H9 (cell line): ENCODE measurements at regions not wholly inside any gene's neighbourhood (a gene's known extent, or its start where the extent isn't known, plus 50 kb on each side); places are given as distances from the start of the nearest gene placed in this dataset.
"Not testable (repeated sequence)": the region's sequence is repeated elsewhere in the genome, so short reads cannot be mapped to it uniquely, and the experiment has no call there.

Experiments
- DNase-seq: peaks from one replicate; pipeline ENCODE4 v3.0.0-alpha.2; 2017
- H2AFZ ChIP-seq: one replicate; pipeline ENCODE4 v1.6.1; 2013; ENCODE audit warnings: mild to moderate bottlenecking, low read length, control low read depth, moderate library complexity
- H2AK5ac ChIP-seq: 2 replicates; pipeline ENCODE4 v1.6.1; 2013; ENCODE audit warnings: low read length, control low read depth, mixed read lengths; ENCODE audit not compliant: insufficient read length
- H2BK120ac ChIP-seq: one replicate; pipeline ENCODE4 v1.6.1; 2013; ENCODE audit warnings: low read depth, mild to moderate bottlenecking, low read length, control low read depth, inconsistent platforms; ENCODE audit not compliant: poor library complexity, severe bottlenecking
- H2BK12ac ChIP-seq: 2 replicates; pipeline ENCODE4 v1.6.1; 2013; ENCODE audit warnings: low read length, control low read depth, mixed read lengths, low read depth; ENCODE audit not compliant: insufficient read length
- H2BK15ac ChIP-seq: 2 replicates; pipeline ENCODE4 v1.6.1; 2013; ENCODE audit warnings: low read depth, low read length, control low read depth
- H2BK20ac ChIP-seq: one replicate; pipeline ENCODE4 v1.6.1; 2013; ENCODE audit warnings: low read depth, mild to moderate bottlenecking, low read length, control low read depth, inconsistent platforms; ENCODE audit not compliant: poor library complexity, severe bottlenecking
- H2BK5ac ChIP-seq: 2 replicates; pipeline ENCODE4 v1.6.1; 2013; ENCODE audit warnings: low read length, control low read depth, mixed read lengths; ENCODE audit not compliant: insufficient read length
- H3K14ac ChIP-seq: 2 replicates; pipeline ENCODE4 v1.6.1; 2013; ENCODE audit warnings: low read length, control low read depth; ENCODE audit not compliant: insufficient read depth
- H3K18ac ChIP-seq: 2 replicates; pipeline ENCODE4 v1.6.1; 2013; ENCODE audit warnings: low read depth, mild to moderate bottlenecking, mixed read lengths, low read length, control low read depth; ENCODE audit not compliant: insufficient read length
- H3K23ac ChIP-seq: 2 replicates; pipeline ENCODE4 v1.6.1; 2013; ENCODE audit warnings: low read length, control low read depth, mixed read lengths, low read depth; ENCODE audit not compliant: insufficient read length
- H3K23me2 ChIP-seq: 2 replicates; pipeline ENCODE4 v1.6.1; 2013; ENCODE audit warnings: low read depth, mild to moderate bottlenecking, mixed read lengths, low read length, control low read depth; ENCODE audit not compliant: insufficient read length, poor library complexity, severe bottlenecking
- H3K27ac ChIP-seq: 2 replicates; pipeline ENCODE4 v1.5.1; 2013; ENCODE audit warnings: low read length, control low read depth, mixed read lengths, low read depth; ENCODE audit not compliant: insufficient read length
- H3K27me3 ChIP-seq: 2 replicates; pipeline ENCODE4 v1.6.1; 2013; ENCODE audit warnings: low read length, control low read depth, inconsistent platforms; ENCODE audit not compliant: insufficient read depth
- H3K4ac ChIP-seq: 2 replicates; pipeline ENCODE4 v1.6.1; 2013; ENCODE audit warnings: low read depth, mild to moderate bottlenecking, control low read depth, inconsistent platforms, low read length, moderate library complexity
- H3K4me1 ChIP-seq: 2 replicates; pipeline ENCODE4 v1.6.1; 2013; ENCODE audit warnings: low read length, control low read depth, inconsistent platforms; ENCODE audit not compliant: insufficient read depth
- H3K4me2 ChIP-seq: 2 replicates; pipeline ENCODE4 v1.6.1; 2013; ENCODE audit warnings: low read length, control low read depth, mixed read lengths; ENCODE audit not compliant: insufficient read length, insufficient read depth
- H3K56ac ChIP-seq: 2 replicates; pipeline ENCODE4 v1.6.1; 2013; ENCODE audit warnings: low read depth, mild to moderate bottlenecking, mixed read lengths, low read length, control low read depth; ENCODE audit not compliant: insufficient read length
- H3K79me1 ChIP-seq: 2 replicates; pipeline ENCODE4 v1.6.1; 2013; ENCODE audit warnings: low read depth, mild to moderate bottlenecking, moderate library complexity, low read length, control low read depth, inconsistent platforms; ENCODE audit not compliant: insufficient read depth, poor library complexity, severe bottlenecking
- H3K79me2 ChIP-seq: 2 replicates; pipeline ENCODE4 v1.6.1; 2013; ENCODE audit warnings: low read length, control low read depth, inconsistent platforms; ENCODE audit not compliant: insufficient read depth
- H3K9ac ChIP-seq: 2 replicates; pipeline ENCODE4 v1.6.1; 2013; ENCODE audit warnings: low read length, control low read depth, mixed read lengths; ENCODE audit not compliant: insufficient read length; ENCODE audit errors: extremely low read depth
- H3K9me3 ChIP-seq: one replicate; pipeline ENCODE4 v1.6.1; 2013; ENCODE audit warnings: low read depth, low read length, inconsistent platforms; ENCODE audit not compliant: control insufficient read depth
- H3T11ph ChIP-seq: one replicate; pipeline ENCODE4 v1.6.1; 2013; ENCODE audit warnings: mild to moderate bottlenecking, low read length, control low read depth, inconsistent platforms
- H4K20me1 ChIP-seq: one replicate; pipeline ENCODE4 v1.6.1; 2013; ENCODE audit not compliant: control insufficient read depth, insufficient read length, insufficient read depth
- H4K5ac ChIP-seq: 2 replicates; pipeline ENCODE4 v1.6.1; 2013; ENCODE audit warnings: low read depth, mild to moderate bottlenecking, mixed read lengths, low read length, control low read depth; ENCODE audit not compliant: insufficient read length
- H4K8ac ChIP-seq: replicated peaks from 2 replicates; pipeline ENCODE4 v1.6.1; 2013; ENCODE audit warnings: low read length, control low read depth, mixed read lengths, low read depth; ENCODE audit not compliant: insufficient read length
- H4K91ac ChIP-seq: 2 replicates; pipeline ENCODE4 v1.6.1; 2013; ENCODE audit warnings: low read depth, mild to moderate bottlenecking, moderate library complexity, mixed read lengths, low read length, control low read depth; ENCODE audit not compliant: insufficient read length
- H3K27ac Mint-ChIP-seq, 3 experiments: 2 replicates in 2 of 3; 3 replicates in 1 of 3; pipeline ENCODE4 v1.8.0; 2020 to 2021; ENCODE audit warnings: mixed read lengths in 3 of 3, mild to moderate bottlenecking in 1 of 3, moderate library complexity in 1 of 3
- H3K27me3 Mint-ChIP-seq: 2 replicates; pipeline ENCODE4 v1.8.0; 2021; ENCODE audit warnings: low read depth, mild to moderate bottlenecking, moderate library complexity, mixed read lengths
- H3K36me3 Mint-ChIP-seq, 3 experiments: 2 replicates in 2 of 3; 3 replicates in 1 of 3; pipeline ENCODE4 v1.8.0; 2020 to 2021; ENCODE audit warnings: low read depth in 3 of 3, mixed read lengths in 3 of 3; ENCODE audit not compliant: insufficient read depth in 1 of 3
- H3K4me1 Mint-ChIP-seq, 2 experiments: 2 replicates each; pipeline ENCODE4 v1.8.0; 2020; ENCODE audit warnings: mixed read lengths in 2 of 2
- H3K4me3 Mint-ChIP-seq, 2 experiments: 2 replicates in 1 of 2; 3 replicates in 1 of 2; pipeline ENCODE4 v1.8.0; 2020 to 2021; ENCODE audit warnings: mild to moderate bottlenecking in 2 of 2, mixed read lengths in 2 of 2, moderate library complexity in 1 of 2
- H3K9me3 Mint-ChIP-seq, 2 experiments: 2 replicates in 1 of 2; 3 replicates in 1 of 2; pipeline ENCODE4 v1.8.0; 2020; ENCODE audit warnings: mild to moderate bottlenecking in 2 of 2, mixed read lengths in 2 of 2, moderate library complexity in 1 of 2
- WGBS: extraction: QIAGEN DNeasy Blood & Tissue Kit; methylation state at CpG from one replicate; pipeline ENCODE4 v1.1.7; 2013; ENCODE audit warnings: missing lambda C conversion rate, low lambda C conversion rate, mixed read lengths; ENCODE audit not compliant: insufficient read length; ENCODE audit errors: extremely low coverage; 5-methylcytosine and 5-hydroxymethylcytosine counted together

DNA sequence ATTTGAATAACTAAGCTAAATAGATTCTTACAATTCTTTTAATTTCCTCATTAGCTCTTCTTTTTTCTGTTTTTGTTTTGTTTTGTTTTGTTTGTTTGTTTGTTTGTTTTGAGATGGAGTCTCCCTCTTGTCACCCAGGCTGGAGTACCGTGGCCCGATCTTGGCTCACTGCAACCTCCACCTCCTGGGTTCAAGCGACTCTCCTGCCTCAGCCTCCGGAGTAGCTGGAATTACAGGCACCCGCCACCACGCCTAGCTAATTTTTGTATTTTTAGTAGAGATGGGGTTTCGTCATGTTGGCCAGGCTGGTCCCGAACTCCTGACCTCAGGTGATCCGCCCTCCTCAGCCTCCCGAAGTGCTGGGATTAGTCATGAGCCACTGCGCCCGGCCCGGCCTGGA, 70.7 kb upstream of the ZNF658 start:
- DNase-seq, H3K27ac Mint-ChIP-seq, H2AK5ac ChIP-seq, H3K14ac ChIP-seq, H2BK15ac ChIP-seq, H3K56ac ChIP-seq, H3K79me1 ChIP-seq, H3K4me2 ChIP-seq, H2BK5ac ChIP-seq, H3K4ac ChIP-seq, H3K27me3 Mint-ChIP-seq, H3K9me3 Mint-ChIP-seq, H4K5ac ChIP-seq, H2BK120ac ChIP-seq, H3K27me3 ChIP-seq, H3K4me3 Mint-ChIP-seq, H3K18ac ChIP-seq, H3K23me2 ChIP-seq, H3K36me3 Mint-ChIP-seq, H3K79me2 ChIP-seq, H3K9ac ChIP-seq, H3T11ph ChIP-seq, H3K23ac ChIP-seq, H3K9me3 ChIP-seq, H2BK20ac ChIP-seq, H4K20me1 ChIP-seq, H3K27ac ChIP-seq, H4K8ac ChIP-seq, H3K4me1 ChIP-seq, H2AFZ ChIP-seq, H2BK12ac ChIP-seq, H3K4me1 Mint-ChIP-seq, H4K91ac ChIP-seq: not testable (repeated sequence)
- no CpG with 5 or more reads among the region's 13 CpGs for WGBS

DNA sequence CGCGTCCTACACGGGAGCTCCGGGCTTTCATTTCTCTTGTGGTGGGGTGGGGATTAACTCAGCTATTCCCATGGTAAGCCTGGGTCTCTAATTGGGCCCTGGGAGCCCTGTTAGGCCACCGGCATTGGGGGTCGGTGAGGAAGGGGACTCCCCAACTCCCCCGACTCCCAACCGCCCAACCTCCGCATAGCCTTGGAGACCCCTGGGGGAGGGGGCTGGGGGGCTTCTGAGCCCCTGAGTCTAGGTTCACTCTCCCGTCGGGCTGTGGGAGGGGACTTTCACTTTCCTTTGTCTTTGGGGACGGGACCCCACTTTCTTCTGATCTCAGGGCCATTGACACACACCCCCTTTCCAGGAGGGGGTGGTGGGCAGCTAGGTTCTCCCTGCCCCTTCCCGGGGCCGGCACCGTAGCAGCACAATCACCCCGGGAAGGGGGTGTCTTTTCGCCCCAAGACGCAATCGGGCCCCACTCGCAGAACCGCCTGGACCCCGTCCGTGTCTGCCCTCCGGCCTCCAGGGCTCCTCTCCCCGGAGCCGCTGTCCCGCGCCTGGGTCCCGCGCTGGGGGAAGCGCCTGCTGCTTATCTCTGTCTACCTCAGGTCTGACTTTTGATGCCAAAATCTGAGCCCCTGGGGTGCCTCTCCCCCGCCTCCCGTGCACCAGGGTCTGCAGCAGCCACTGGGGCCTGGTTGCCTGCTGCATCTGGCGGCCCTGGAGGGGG, 69.6 kb upstream of the ZNF658 start:
- not testable (repeated sequence) for H3T11ph ChIP-seq, DNase-seq, H3K4me1 Mint-ChIP-seq, H3K23me2 ChIP-seq, H3K4me2 ChIP-seq, H3K18ac ChIP-seq, H3K27ac ChIP-seq, H3K9me3 ChIP-seq, H3K36me3 Mint-ChIP-seq, H3K4me1 ChIP-seq, H4K8ac ChIP-seq, H2BK12ac ChIP-seq, H3K27ac Mint-ChIP-seq, H2BK5ac ChIP-seq, H2BK120ac ChIP-seq, H2AK5ac ChIP-seq, H3K27me3 ChIP-seq, H3K9ac ChIP-seq, H3K79me2 ChIP-seq, H3K23ac ChIP-seq, H3K4ac ChIP-seq, H2AFZ ChIP-seq, H4K5ac ChIP-seq, H3K14ac ChIP-seq, H3K79me1 ChIP-seq, H2BK20ac ChIP-seq, H4K20me1 ChIP-seq, H2BK15ac ChIP-seq, H3K9me3 Mint-ChIP-seq, H4K91ac ChIP-seq, H3K4me3 Mint-ChIP-seq, H3K56ac ChIP-seq, H3K27me3 Mint-ChIP-seq
- no CpG with 5 or more reads among the region's 34 CpGs for WGBS
